Muscle layer of duodenum (tissue), 2 donors: ENCODE measurements at regions not wholly inside any gene's neighbourhood (a gene's known extent, or its start where the extent isn't known, plus 50 kb on each side); places are given as distances from the start of the nearest gene placed in this dataset.

Source experiments
- H3K27ac ChIP-seq: one replicate; pipeline ENCODE4 v1.7.0; 2013; ENCODE audit warnings: mild to moderate bottlenecking, low read length
- H3K27me3 ChIP-seq: one replicate; pipeline ENCODE4 v1.7.0; 2013; ENCODE audit warnings: low read depth, mild to moderate bottlenecking, control low read depth, low read length
- H3K36me3 ChIP-seq, 2 donors: one replicate each; pipeline ENCODE4 v1.7.0; 2013; ENCODE audit warnings: low read length in 2 of 2, control low read depth in 1 of 2, mild to moderate bottlenecking in 1 of 2; ENCODE audit not compliant: insufficient read depth in 2 of 2, control insufficient read depth in 1 of 2
- H3K4me1 ChIP-seq, 2 donors: one replicate each; pipeline ENCODE4 v1.7.0; 2013; ENCODE audit warnings: low read length in 2 of 2, mild to moderate bottlenecking in 2 of 2, control low read depth in 1 of 2, moderate library complexity in 1 of 2; ENCODE audit not compliant: insufficient read depth in 2 of 2, control insufficient read depth in 1 of 2
- H3K4me3 ChIP-seq, 2 donors: one replicate each; pipeline ENCODE4 v1.7.0; 2013; ENCODE audit warnings: low read length in 2 of 2, low read depth in 1 of 2, mild to moderate bottlenecking in 1 of 2
- H3K9me3 ChIP-seq, 2 donors: one replicate each; pipeline ENCODE4 v1.7.0; 2013; ENCODE audit warnings: low read length in 2 of 2, control low read depth in 1 of 2, mild to moderate bottlenecking in 1 of 2; ENCODE audit not compliant: control insufficient read depth in 1 of 2
- donor health status: healthy.

- H3K36me3 ChIP-seq: no peaks in the 10 kb centered on the region
- peaks cover 0 to 6% of the 10 kb centered on the region in 2 donors for H3K9me3 ChIP-seq
- H3K4me1 ChIP-seq: no peaks in the 10 kb centered on the region
- H3K27me3 ChIP-seq: no peaks in the 10 kb centered on the region
- no peak overlapping the region for H3K4me3 ChIP-seq
- H3K27ac ChIP-seq: no peak overlapping the region
Measured at GRCh38 chr2:194003911-194004310, 1653.1 kb upstream of the SLC39A10 start.

- no peaks in the 10 kb centered on the region for H3K27me3 ChIP-seq
- no peaks in the 10 kb centered on the region for H3K36me3 ChIP-seq
- H3K4me1 ChIP-seq: no peaks in the 10 kb centered on the region
- H3K4me3 ChIP-seq: no peak overlapping the region
- no peak overlapping the region for H3K27ac ChIP-seq
- H3K9me3 ChIP-seq: no peaks in the 10 kb centered on the region
Measured at GRCh38 chr2:194002699-194003368, 1654.2 kb upstream of the SLC39A10 start.

- no peak overlapping the region for H3K27ac ChIP-seq
- H3K36me3 ChIP-seq: no peaks in the 10 kb centered on the region
- no peaks in the 10 kb centered on the region for H3K27me3 ChIP-seq
- H3K4me1 ChIP-seq: no peaks in the 10 kb centered on the region
- H3K9me3 ChIP-seq: no peaks in the 10 kb centered on the region
- no peak overlapping the region for H3K4me3 ChIP-seq
Measured at GRCh38 chr2:193990868-193991267, 1666.2 kb upstream of the SLC39A10 start.

- no peaks in the 10 kb centered on the region for H3K9me3 ChIP-seq
- no peak overlapping the region for H3K4me3 ChIP-seq
- H3K4me1 ChIP-seq: no peaks in the 10 kb centered on the region
- H3K27ac ChIP-seq: no peak overlapping the region
- no peaks in the 10 kb centered on the region for H3K27me3 ChIP-seq
- H3K36me3 ChIP-seq: no peaks in the 10 kb centered on the region
Measured at GRCh38 chr2:193989645-193990044, 1667.4 kb upstream of the SLC39A10 start.

- H3K27ac ChIP-seq: no peak overlapping the region
- no peaks in the 10 kb centered on the region for H3K27me3 ChIP-seq
- no peaks in the 10 kb centered on the region for H3K9me3 ChIP-seq
Measured at GRCh38 chr2:193988784-193989183, 1668.2 kb upstream of the SLC39A10 start.

GRCh38 chr2:193985272-193985671, 1671.8 kb upstream of the SLC39A10 start:
- Histone ChIP-seq H3K36me3 (no peaks in the 10 kb centered on the region), H3K4me3 (no peak overlapping the region), H3K27me3 (no peaks in the 10 kb centered on the region), H3K9me3 (no peaks in the 10 kb centered on the region), H3K4me1 (no peaks in the 10 kb centered on the region), H3K27ac (no peak overlapping the region)

More at GRCh38 chr2:193988784-193989183, 1668.2 kb upstream of the SLC39A10 start:
- no peaks in the 10 kb centered on the region for H3K4me1 ChIP-seq
- H3K36me3 ChIP-seq: no peaks in the 10 kb centered on the region
- no peak overlapping the region for H3K4me3 ChIP-seq

GRCh38 chr2:193980599-193980998, 1676.4 kb upstream of the SLC39A10 start:
- Histone ChIP-seq H3K9me3 (no peaks in the 10 kb centered on the region), H3K4me3 (no peak overlapping the region), H3K27me3 (no peaks in the 10 kb centered on the region), H3K27ac (no peak overlapping the region), H3K4me1 (no peaks in the 10 kb centered on the region), H3K36me3 (no peaks in the 10 kb centered on the region)

GRCh38 chr2:193973781-193974180, 1683.2 kb upstream of the SLC39A10 start:
- H3K4me3 ChIP-seq: no peak overlapping the region
- no peaks in the 10 kb centered on the region for H3K9me3 ChIP-seq
- no peak overlapping the region for H3K27ac ChIP-seq
- H3K27me3 ChIP-seq: no peaks in the 10 kb centered on the region
- H3K36me3 ChIP-seq: no peaks in the 10 kb centered on the region
- H3K4me1 ChIP-seq: no peaks in the 10 kb centered on the region

- Histone ChIP-seq H3K4me3 (no peak overlapping the region), H3K9me3 (no peaks in the 10 kb centered on the region), H3K36me3 (no peaks in the 10 kb centered on the region), H3K4me1 (no peaks in the 10 kb centered on the region), H3K27me3 (no peaks in the 10 kb centered on the region), H3K27ac (no peak overlapping the region)
Measured at GRCh38 chr2:193966590-193966989, 1690.4 kb upstream of the SLC39A10 start.

GRCh38 chr2:193965263-193965662, 1691.8 kb upstream of the SLC39A10 start:
- H3K27ac ChIP-seq: no peak overlapping the region
- no peaks in the 10 kb centered on the region for H3K9me3 ChIP-seq
- no peak overlapping the region for H3K4me3 ChIP-seq
- H3K4me1 ChIP-seq: no peaks in the 10 kb centered on the region
- H3K27me3 ChIP-seq: no peaks in the 10 kb centered on the region
- H3K36me3 ChIP-seq: no peaks in the 10 kb centered on the region

GRCh38 chr2:193963472-193964119, 1693.4 kb upstream of the SLC39A10 start:
- Histone ChIP-seq H3K4me3 (no peak overlapping the region), H3K9me3 (no peaks in the 10 kb centered on the region), H3K36me3 (no peaks in the 10 kb centered on the region), H3K27me3 (no peaks in the 10 kb centered on the region), H3K27ac (no peak overlapping the region), H3K4me1 (no peaks in the 10 kb centered on the region)

GRCh38 chr2:193946806-193947205, 1710.2 kb upstream of the SLC39A10 start:
- H3K27me3 ChIP-seq: no peaks in the 10 kb centered on the region
- H3K4me3 ChIP-seq: no peak overlapping the region
- H3K36me3 ChIP-seq: no peaks in the 10 kb centered on the region
- no peak overlapping the region for H3K27ac ChIP-seq
- H3K4me1 ChIP-seq: no peaks in the 10 kb centered on the region
- no peaks in the 10 kb centered on the region for H3K9me3 ChIP-seq
